Sigmoid colon (tissue), 6 donors: ENCODE measurements at regions not wholly inside any gene's neighbourhood (a gene's known extent, or its start where the extent isn't known, plus 50 kb on each side); places are given as distances from the start of the nearest gene placed in this dataset.
"Not testable (repeated sequence)": the region's sequence is repeated elsewhere in the genome, so short reads cannot be mapped to it uniquely, and the experiment has no call there.

ENCODE experiments used
- DNase-seq: peaks from one replicate; pipeline ENCODE4 v3.0.0-alpha.2; 2019
- H3K27ac ChIP-seq, 4 donors: fragments of 200-600 bp; sonication (generic); one replicate each; pipeline ENCODE4 v1.5.1; 2016 to 2019; ENCODE audit warnings: mild to moderate bottlenecking in 1 of 4
- H3K27me3 ChIP-seq, 3 donors: fragments of 200-600 bp; sonication (generic); one replicate each; pipeline ENCODE4 v1.5.1; 2019; ENCODE audit warnings: mild to moderate bottlenecking in 1 of 3
- H3K36me3 ChIP-seq, 4 donors: fragments of 200-600 bp; sonication (generic); one replicate each; pipeline ENCODE4 v1.5.1; 2016 to 2019
- H3K4me1 ChIP-seq, 4 donors: fragments of 200-600 bp; sonication (generic); one replicate each; pipeline ENCODE4 v1.5.1; 2017 to 2019
- H3K4me3 ChIP-seq, 4 donors: fragments of 200-600 bp; sonication (generic); one replicate each; pipeline ENCODE4 v1.5.1; 2017 to 2019; ENCODE audit warnings: mild to moderate bottlenecking in 2 of 4, moderate library complexity in 1 of 4
- H3K9me3 ChIP-seq, 4 donors: fragments of 200-600 bp in 3 of 4; sonication (generic) in 3 of 4; one replicate each; pipeline versions ENCODE4 v1.5.1 to v1.6.1; 2013 to 2019
- CTCF ChIP-seq, 4 experiments: fragments of 450-650 bp in 3 of 4; fragments of 200-600 bp in 1 of 4; IDR thresholded peaks; one replicate each; pipeline ENCODE4 v1.5.1; 2016 to 2019; ENCODE audit warnings: antibody characterized with exemption in 4 of 4, mild to moderate bottlenecking in 3 of 4, moderate library complexity in 2 of 4
- EP300 ChIP-seq, 4 donors: sonication (generic); formaldehyde crosslinking; IDR thresholded peaks; one replicate each; pipeline ENCODE4 v1.6.1; 2017; ENCODE audit warnings: antibody characterized with exemption in 4 of 4
- POLR2A ChIP-seq, 2 donors: fragments of 450-650 bp; IDR thresholded peaks; one replicate each; pipeline ENCODE4 v1.6.1; 2016; ENCODE audit warnings: antibody characterized with exemption in 2 of 2, mild to moderate bottlenecking in 2 of 2, moderate library complexity in 2 of 2
- POLR2AphosphoS5 ChIP-seq, 4 donors: sonication (generic); formaldehyde crosslinking; IDR thresholded peaks; one replicate each; pipeline ENCODE4 v1.6.1; 2017; ENCODE audit warnings: antibody characterized with exemption in 4 of 4
- WGBS, 2 donors: extraction: QIAGEN DNeasy Blood & Tissue Kit; methylation state at CpG; one replicate each; pipeline ENCODE4 v1.1.7; 2013; 5-methylcytosine and 5-hydroxymethylcytosine counted together
- intact Hi-C: fragments of 100-400 bp; cut with DNase I; formaldehyde crosslinking; loops from one replicate; pipeline ENCODE4 v1.15.1; 2023
- small RNA-seq, 3 donors: library from RNA; depleted of rRNA; stranded (forward); fragments of <200 nt; gene quantifications; one replicate each; pipeline ENCODE3, GENCODE V24; 2016
- donor health status: healthy with polysubstance abuse.
- donor health status: healthy.

DNA sequence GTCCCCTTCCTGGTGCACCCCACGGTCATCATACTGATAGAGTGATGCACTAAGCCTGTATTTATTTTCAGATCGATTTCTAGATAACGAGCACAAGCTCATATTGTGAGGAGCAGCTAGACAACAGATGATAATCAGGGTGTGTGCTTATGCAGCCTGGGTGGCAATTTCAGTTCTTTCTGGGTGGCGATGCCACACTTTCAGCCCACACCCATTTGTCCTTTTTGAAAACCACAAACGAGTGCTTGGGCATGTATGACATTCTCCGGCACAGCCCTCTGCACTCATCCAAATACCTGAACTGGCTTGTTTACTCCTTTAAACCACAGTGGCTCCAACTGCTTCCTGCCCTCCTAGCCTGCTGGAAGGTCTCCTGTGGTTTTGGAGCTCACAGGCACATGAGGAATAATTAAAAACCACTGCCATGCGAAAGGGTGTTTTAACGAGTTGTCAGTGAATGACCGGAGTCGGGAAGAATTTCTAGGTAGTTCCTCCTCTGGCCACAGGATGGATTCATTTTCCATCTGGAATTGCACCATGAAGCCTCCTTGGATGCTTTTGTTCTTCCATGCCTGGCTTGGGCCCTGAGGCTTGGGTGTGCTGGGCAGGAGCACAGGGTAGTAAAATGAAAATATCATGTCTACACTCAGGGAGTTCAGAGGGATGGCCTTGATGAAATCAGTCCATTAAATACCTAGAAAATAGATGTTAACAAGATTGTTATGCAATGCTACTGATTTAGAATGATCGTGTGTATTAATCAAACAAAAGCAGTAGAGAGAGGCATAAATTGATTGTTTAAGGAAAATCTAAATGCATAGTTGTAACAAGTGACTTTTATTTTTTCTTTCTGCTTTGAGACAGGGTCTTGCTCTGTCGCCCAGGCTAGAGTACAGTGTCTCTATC lies 52.4 kb upstream of the ITGB1 start:
- H3K36me3 ChIP-seq, result no peaks in the 10 kb centered on the region

GRCh38 chr10:33009244-33010131 lies 51.5 kb upstream of the ITGB1 start:
- no peak overlapping the region for H3K4me3 ChIP-seq
- intact Hi-C loops, result loop anchor here (5.0 kb wide), 2 partner anchors 562 to 632 kb away; partner anchors contain the start of gene CCDC7

More for the DNA sequence above, 52.4 kb upstream of the ITGB1 start:
- TF ChIP-seq POLR2AphosphoS5 (IDR thresholded peaks at IDR 0.05) (no peak), POLR2A (IDR thresholded peaks at IDR 0.05) (no peak), EP300 (IDR thresholded peaks at IDR 0.05) (no peak), CTCF (IDR thresholded peaks at IDR 0.05) (no peak)
- H3K4me3 ChIP-seq, result no peak overlapping the region
- intact Hi-C loops, result no loop called here
- H3K27ac ChIP-seq, result no peak overlapping the region
- no peak for DNase-seq
- no peaks in the 10 kb centered on the region for H3K9me3 ChIP-seq
- 22 to 48% methylated on average over 12 of the region's 12 CpGs for WGBS, 2 donors
- H3K4me1 ChIP-seq, result peaks cover 0 to 13% (median 9%) of the 10 kb centered on the region in 4 donors
- H3K27me3 ChIP-seq, result no peaks in the 10 kb centered on the region

GRCh38 chr10:33008499-33009243 lies 50.6 kb upstream of the ITGB1 start:
- WGBS, 2 donors, result 12 to 21% methylated on average over 9 of the region's 9 CpGs
- intact Hi-C loops, result loop anchor here (1.0 to 5.0 kb wide), 3 partner anchors 213 to 631 kb away; partner anchors contain the start of gene CCDC7
- no peaks in the 10 kb centered on the region for H3K9me3 ChIP-seq
- H3K4me1 ChIP-seq, result peaks cover 0 to 27% (median 19%) of the 10 kb centered on the region in 4 donors
- DNase-seq, result peak; percentile 75
- H3K4me3 ChIP-seq, result no peak overlapping the region
- H3K27ac ChIP-seq, result peak overlapping the region in 2 of 4 donors; percentile 44 to 49
- H3K27me3 ChIP-seq, result no peaks in the 10 kb centered on the region
- TF ChIP-seq EP300 (IDR thresholded peaks at IDR 0.05) (no peak), CTCF (IDR thresholded peaks at IDR 0.05) (peak; percentile 93 to 99 (median 98))
- no peaks in the 10 kb centered on the region for H3K36me3 ChIP-seq

More at GRCh38 chr10:33009244-33010131, 51.5 kb upstream of the ITGB1 start:
- WGBS, 2 donors, result 25 to 58% methylated on average over 5 of the region's 5 CpGs
- Histone ChIP-seq H3K36me3 (no peaks in the 10 kb centered on the region), H3K27me3 (no peaks in the 10 kb centered on the region), H3K4me1 (peaks cover 0 to 20% (median 15%) of the 10 kb centered on the region in 4 donors), H3K27ac (no peak overlapping the region), H3K9me3 (no peaks in the 10 kb centered on the region)
- TF ChIP-seq CTCF (IDR thresholded peaks at IDR 0.05), result no peak
- TF ChIP-seq POLR2AphosphoS5 (IDR thresholded peaks at IDR 0.05), result no peak
- no peak for TF ChIP-seq EP300 (IDR thresholded peaks at IDR 0.05)
- TF ChIP-seq POLR2A (IDR thresholded peaks at IDR 0.05), result no peak
- no peak for DNase-seq

GRCh38 chr10:33007731-33008381 lies 49.8 kb upstream of the ITGB1 start:
- H3K36me3 ChIP-seq, DNase-seq, H3K27me3 ChIP-seq, H3K4me3 ChIP-seq, H3K9me3 ChIP-seq: not testable (repeated sequence)
- peak overlapping the region; percentile 83 to 92 (median 90) for H3K27ac ChIP-seq
- 95% methylated on average over 9 of the region's 9 CpGs for WGBS, 2 donors
- intact Hi-C loops, result loop anchor here (1.0 to 5.0 kb wide), 3 partner anchors 213 to 631 kb away; partner anchors contain the start of gene CCDC7
- H3K4me1 ChIP-seq, result peaks cover 0 to 27% (median 19%) of the 10 kb centered on the region in 4 donors

Small RNA genes in the stretch of these regions (small RNA-seq; reads per million reads assigned to genes)
- gene AL365203.1 (0 reads per million in 3 donors), gene MTND4LP11 (0 reads per million in 3 donors), gene RN7SL847P (0 reads per million in 3 donors)
